T-helper 17 cell (primary cell): ENCODE measurements at regions not wholly inside any gene's neighbourhood (a gene's known extent, or its start where the extent isn't known, plus 50 kb on each side); places are given as distances from the start of the nearest gene placed in this dataset.

ENCODE experiments used
- ATAC-seq: fragments of 150-1000 bp; cut with Tn5 transposase; 2 replicates; pipeline ENCODE4 v1.10.0; 2021; ENCODE audit warnings: mild to moderate bottlenecking, moderate library complexity
- DNase-seq, 3 donors: peaks; one replicate each; pipeline versions ENCODE4 v3.0.0 to v3.0.0-alpha.2; 2020 to 2021
- H3K9me3 ChIP-seq: one replicate; pipeline ENCODE4 v1.7.0; 2013; ENCODE audit warnings: low read length, mild to moderate bottlenecking; ENCODE audit not compliant: control insufficient read depth, poor library complexity, severe bottlenecking
- H3K27ac Mint-ChIP-seq: one replicate; pipeline ENCODE4 v1.8.0; 2022; ENCODE audit warnings: mild to moderate bottlenecking, moderate library complexity, mixed read lengths
- H3K27me3 Mint-ChIP-seq: one replicate; pipeline ENCODE4 v1.8.0; 2022; ENCODE audit warnings: mixed read lengths
- H3K36me3 Mint-ChIP-seq: one replicate; pipeline ENCODE4 v1.8.0; 2022; ENCODE audit warnings: low read depth, mixed read lengths
- H3K4me1 Mint-ChIP-seq: one replicate; pipeline ENCODE4 v1.8.0; 2022; ENCODE audit warnings: mild to moderate bottlenecking, mixed read lengths
- H3K4me3 Mint-ChIP-seq: one replicate; pipeline ENCODE4 v1.8.0; 2022; ENCODE audit warnings: mild to moderate bottlenecking, moderate library complexity, mixed read lengths

DNA sequence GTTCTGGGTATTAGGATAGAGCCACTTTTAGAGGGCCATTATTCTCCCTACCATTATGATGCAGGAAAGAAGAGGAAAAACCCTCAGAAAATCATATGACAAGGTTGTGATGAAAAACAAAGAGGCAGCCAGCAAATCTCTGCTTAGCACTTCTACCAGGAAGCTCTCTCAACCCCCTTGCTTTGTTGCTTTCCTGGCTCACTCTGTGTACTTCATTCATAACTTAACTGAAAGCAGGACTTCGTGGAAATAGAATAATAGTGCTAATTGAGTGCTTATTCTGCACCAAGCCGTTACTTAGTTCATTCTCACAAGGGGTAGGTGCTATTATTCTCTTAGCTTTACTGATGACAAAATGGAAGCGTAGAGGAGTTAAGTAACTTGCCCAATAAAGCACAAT is 354.1 kb downstream of the HRH4 start:
- no peak for ATAC-seq
- Mint-ChIP-seq H3K4me1 (no peaks in the 10 kb centered on the region), H3K27me3 (peaks cover 4% of the 10 kb centered on the region), H3K36me3 (no peaks in the 10 kb centered on the region), H3K4me3 (no peak overlapping the region), H3K27ac (no peak overlapping the region)
- H3K9me3 ChIP-seq = no peaks in the 10 kb centered on the region
- DNase-seq = no peak

DNA sequence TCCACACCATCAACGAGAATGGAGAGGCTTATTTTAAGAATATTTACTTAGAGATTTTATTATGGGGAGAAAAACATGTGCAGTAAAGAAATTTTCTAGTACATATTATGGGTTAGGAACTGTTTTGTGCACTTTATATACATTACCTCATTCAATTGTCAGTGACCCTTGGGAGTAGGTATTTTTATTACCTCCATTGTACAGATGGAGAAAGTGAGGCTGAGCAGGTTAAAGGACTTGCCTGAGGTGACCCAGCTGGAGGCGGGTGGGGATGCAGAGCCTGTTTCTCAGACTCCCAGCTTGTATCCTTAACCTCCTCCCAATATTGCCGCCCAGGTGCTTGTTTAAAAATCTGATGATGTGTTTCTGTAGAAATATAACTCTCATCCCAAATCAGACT is 356.7 kb downstream of the HRH4 start:
- no peak for DNase-seq
- no peaks in the 10 kb centered on the region for H3K4me1 Mint-ChIP-seq
- no peak overlapping the region for H3K4me3 Mint-ChIP-seq
- no peaks in the 10 kb centered on the region for H3K9me3 ChIP-seq
- H3K36me3 Mint-ChIP-seq = no peaks in the 10 kb centered on the region
- H3K27me3 Mint-ChIP-seq = peaks cover 12% of the 10 kb centered on the region
- no peak for ATAC-seq
- H3K27ac Mint-ChIP-seq = no peak overlapping the region

DNA sequence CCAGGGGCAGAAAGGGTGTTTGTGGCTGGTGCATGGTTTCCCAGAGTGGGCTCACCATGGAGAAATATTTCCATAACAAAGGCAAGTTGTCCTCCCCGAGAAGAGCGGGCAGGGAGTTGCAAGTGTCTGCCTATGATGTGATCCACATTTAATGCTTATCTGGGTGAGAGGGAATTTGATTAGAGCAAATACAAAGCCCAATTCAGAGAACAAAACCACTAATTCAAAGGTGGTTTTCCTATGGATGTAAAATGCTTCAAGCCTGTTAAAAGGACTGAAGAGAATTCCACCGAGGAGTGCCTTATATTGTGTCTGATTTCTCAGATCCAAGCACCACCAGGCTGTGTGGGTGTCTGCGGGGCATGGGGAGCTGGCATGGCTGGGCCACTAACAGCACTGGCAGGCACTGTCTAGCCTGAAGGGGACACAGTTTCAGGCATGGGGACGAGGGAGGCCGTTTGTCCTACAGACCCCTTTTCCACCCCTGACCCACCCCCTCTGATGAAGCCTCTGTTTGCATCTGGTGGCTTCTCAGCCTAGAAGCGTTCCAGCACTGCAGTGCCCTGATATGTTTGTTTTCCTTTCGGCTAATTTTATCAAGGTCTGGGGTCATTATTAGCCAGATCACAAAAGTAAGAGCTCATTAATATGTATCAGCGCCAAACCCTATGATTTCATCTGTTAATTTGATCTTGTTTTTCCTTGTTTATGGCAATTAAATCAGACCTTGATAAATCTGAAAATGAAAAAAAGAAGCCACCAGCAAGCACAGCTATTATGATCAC is 357.3 kb downstream of the HRH4 start:
- H3K4me3 Mint-ChIP-seq = no peak overlapping the region
- ATAC-seq (no peak), DNase-seq (no peak)
- H3K9me3 ChIP-seq = no peaks in the 10 kb centered on the region
- no peak overlapping the region for H3K27ac Mint-ChIP-seq
- no peaks in the 10 kb centered on the region for H3K36me3 Mint-ChIP-seq
- H3K27me3 Mint-ChIP-seq = peaks cover 12% of the 10 kb centered on the region
- H3K4me1 Mint-ChIP-seq = no peaks in the 10 kb centered on the region

DNA sequence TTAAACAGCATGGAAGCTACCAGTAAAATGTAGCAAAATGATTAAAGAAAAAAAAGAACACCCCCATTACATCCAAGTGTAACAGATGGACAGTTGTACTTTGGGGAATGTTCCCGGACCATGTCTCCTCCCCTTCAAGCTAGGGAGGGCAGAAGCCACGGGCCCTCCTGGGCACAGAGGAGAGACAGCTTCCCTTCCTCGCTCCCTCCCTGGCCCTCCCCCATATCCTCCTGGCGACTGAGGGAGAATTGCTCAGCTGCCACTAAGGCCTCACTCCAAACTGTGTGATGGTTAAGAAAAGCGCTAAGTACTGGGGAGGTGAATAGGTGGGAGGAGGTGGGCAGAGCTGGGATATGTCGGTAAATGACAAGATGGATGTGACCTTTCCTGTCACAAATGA is 358.0 kb downstream of the HRH4 start:
- H3K27me3 Mint-ChIP-seq = peaks cover 12% of the 10 kb centered on the region
- no peak overlapping the region for H3K27ac Mint-ChIP-seq
- no peak for ATAC-seq

DNA sequence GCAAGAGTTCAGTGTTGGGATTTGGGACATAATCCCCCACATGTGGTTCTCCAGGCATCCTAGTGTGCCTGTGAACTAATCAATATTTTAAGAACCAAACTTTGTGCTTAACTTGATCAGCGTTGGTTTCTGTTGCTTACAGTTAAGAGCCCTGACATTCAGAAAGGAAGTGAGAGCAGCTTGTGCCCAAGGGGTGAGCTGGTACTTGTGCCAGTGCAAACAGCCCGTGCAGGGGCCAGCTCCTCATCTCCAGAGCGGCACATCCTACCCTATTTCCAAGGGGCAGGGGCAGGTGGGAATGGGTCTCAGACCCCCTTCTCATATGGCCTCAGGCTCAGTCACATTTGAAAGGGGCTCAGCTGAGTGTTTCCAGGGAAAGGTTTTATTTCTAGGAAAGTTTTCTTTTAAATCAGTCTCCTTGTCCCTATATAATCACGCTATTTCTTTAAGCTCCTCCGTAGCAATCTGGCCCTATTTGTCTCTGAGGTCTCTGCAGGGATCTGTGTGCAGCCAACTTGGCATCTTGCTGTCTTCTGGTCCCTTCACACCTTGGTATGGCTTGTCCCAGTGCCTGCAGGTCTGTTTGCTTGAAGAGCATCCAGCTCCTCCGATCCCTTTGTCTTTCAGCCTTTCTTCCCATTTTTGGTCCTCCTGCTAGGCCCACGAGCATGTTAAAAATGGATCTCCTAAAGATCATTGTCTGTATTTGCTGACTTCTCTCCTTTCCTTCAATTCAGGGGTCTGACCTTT is 358.9 kb downstream of the HRH4 start:
- H3K4me3 Mint-ChIP-seq = no peak overlapping the region
- H3K36me3 Mint-ChIP-seq = no peaks in the 10 kb centered on the region
- ATAC-seq (no peak), DNase-seq (no peak)
- no peaks in the 10 kb centered on the region for H3K9me3 ChIP-seq
- peaks cover 12% of the 10 kb centered on the region for H3K27me3 Mint-ChIP-seq
- H3K4me1 Mint-ChIP-seq = no peaks in the 10 kb centered on the region
- no peak overlapping the region for H3K27ac Mint-ChIP-seq

More for the DNA sequence above, 358.0 kb downstream of the HRH4 start:
- Mint-ChIP-seq H3K4me1 (no peaks in the 10 kb centered on the region), H3K36me3 (no peaks in the 10 kb centered on the region), H3K4me3 (no peak overlapping the region)
- H3K9me3 ChIP-seq = no peaks in the 10 kb centered on the region
- DNase-seq = no peak

DNA sequence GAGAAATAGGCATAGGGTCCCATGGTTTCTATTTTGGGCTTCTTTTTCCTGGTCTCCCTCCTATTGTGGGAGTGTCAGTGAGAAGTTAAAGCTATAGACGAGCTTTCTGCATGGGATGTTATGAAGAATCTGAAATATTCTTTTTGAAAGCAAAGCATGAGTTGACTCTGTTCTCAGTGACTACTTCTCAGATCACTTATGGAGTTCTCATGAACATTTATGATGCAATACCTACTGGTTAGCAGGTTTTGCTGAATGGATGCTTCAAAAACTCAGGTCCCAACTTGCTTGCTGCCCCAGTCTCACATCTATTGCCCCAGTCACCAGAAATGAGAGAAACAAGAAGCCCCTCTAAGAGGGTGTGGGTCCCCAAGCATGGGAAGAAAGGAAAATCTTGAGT is 365.0 kb downstream of the HRH4 start:
- DNase-seq (no peak), ATAC-seq (no peak)
- Mint-ChIP-seq H3K4me3 (no peak overlapping the region), H3K27ac (no peak overlapping the region), H3K36me3 (peaks cover 3% of the 10 kb centered on the region), H3K27me3 (peaks cover 25% of the 10 kb centered on the region), H3K4me1 (no peaks in the 10 kb centered on the region)
- no peaks in the 10 kb centered on the region for H3K9me3 ChIP-seq

DNA sequence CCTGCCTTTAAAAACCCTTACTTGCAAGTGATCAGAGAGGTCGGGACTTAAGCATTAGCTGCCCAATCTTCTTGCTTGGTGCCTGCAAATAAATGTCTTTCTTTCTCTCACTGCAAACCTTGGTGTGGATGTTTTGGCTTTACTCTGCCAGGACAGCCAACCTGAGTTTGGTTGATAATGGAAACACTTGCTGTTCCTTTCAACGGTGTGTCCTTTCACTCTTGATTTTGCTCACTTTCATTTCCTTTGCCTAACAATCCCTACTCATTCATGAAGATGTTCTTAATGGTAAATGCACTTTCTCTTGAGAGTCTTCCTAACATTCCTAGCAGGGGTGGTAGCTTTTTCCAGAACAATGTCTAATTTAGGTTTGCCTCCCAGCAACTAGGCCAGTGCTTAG is 366.2 kb downstream of the HRH4 start:
- peaks cover 26% of the 10 kb centered on the region for H3K27me3 Mint-ChIP-seq
- H3K4me3 Mint-ChIP-seq = no peak overlapping the region
- H3K36me3 Mint-ChIP-seq = peaks cover 3% of the 10 kb centered on the region
- DNase-seq (no peak), ATAC-seq (no peak)
- H3K9me3 ChIP-seq = no peaks in the 10 kb centered on the region
- H3K4me1 Mint-ChIP-seq = no peaks in the 10 kb centered on the region
- no peak overlapping the region for H3K27ac Mint-ChIP-seq

DNA sequence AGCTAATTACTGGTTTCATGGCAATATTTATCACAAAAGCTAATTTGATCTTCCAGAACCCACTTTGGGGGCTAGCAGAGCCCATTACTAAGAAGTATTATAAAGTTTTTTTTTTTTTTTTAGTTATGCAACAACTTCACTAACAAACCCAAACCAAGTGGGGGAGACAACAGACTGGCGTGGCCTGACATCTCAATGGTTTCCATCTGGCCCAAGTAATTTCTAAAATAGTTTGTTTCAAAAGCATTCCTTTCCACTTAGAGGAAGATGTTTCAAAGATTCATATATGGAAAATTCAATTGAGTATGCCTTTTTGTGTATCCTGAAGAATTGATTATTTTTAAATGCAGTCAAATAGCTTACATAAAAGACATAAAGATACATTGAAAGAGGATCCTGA is 367.1 kb downstream of the HRH4 start:
- H3K4me1 Mint-ChIP-seq = no peaks in the 10 kb centered on the region
- ATAC-seq = no peak
- DNase-seq = no peak
- no peak overlapping the region for H3K27ac Mint-ChIP-seq
- H3K4me3 Mint-ChIP-seq = no peak overlapping the region
- H3K36me3 Mint-ChIP-seq = peaks cover 3% of the 10 kb centered on the region
- peaks cover 34% of the 10 kb centered on the region for H3K27me3 Mint-ChIP-seq
- H3K9me3 ChIP-seq = no peaks in the 10 kb centered on the region

DNA sequence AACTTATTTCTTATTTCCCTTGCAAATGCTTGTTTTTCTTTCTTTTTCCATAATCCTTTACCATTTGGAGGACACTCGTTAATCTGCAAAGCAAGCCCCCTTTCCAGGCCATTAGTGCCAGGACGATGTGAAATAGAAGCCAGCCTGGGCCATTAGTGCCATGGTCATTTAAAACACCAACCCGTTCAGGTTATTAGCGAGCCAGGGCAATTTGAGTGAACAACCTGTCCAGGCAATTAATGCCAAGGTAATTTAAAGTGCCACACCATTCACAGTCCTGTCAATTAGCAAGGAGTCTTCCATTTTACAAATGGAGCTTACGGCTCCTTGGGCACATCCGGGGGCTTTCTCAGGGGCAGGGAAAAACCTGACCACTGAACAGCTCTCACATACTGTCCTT is 370.6 kb downstream of the HRH4 start:
- DNase-seq (no peak), ATAC-seq (no peak)
- H3K4me3 Mint-ChIP-seq = no peak overlapping the region
- peaks cover 63% of the 10 kb centered on the region for H3K27me3 Mint-ChIP-seq
- no peaks in the 10 kb centered on the region for H3K4me1 Mint-ChIP-seq
- no peak overlapping the region for H3K27ac Mint-ChIP-seq
- H3K9me3 ChIP-seq = no peaks in the 10 kb centered on the region
- peaks cover 3% of the 10 kb centered on the region for H3K36me3 Mint-ChIP-seq

DNA sequence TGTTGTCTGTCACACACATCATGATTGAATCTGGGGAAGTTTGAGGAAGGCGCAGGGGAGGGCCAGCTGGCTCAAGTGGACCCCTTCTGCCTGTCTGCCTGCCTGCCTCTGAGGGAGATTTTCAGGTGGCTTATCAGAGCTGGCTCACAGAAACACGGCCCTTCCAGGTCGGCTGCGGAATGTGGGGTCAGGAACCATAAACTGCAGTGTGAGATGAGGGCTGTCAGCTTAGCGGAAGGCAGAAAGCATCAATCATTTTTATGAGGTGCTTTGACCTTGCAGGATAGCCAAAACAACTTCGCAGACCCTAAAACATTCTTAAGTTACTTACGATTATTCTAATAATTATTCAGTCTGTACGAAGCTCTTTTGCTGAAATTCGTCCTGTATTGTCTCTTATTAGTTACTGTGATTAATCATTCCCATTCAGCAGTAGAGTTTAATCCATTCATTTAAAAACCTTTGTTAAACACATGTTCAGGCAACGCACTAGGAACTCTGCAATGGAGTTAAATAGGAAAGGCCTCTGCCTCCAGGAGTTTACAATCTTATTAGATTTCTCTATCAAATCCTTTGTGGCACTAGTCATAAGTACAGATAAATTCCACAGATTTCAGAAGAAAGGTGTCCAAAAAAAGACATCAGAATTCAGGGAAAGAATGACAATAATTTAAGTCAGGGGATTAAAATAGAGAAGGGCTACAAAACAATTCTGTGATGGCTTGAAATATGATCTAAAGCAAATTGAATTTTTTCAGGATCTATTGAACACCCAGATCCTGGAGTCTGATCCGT is 371.6 kb downstream of the HRH4 start:
- DNase-seq = no peak
- no peaks in the 10 kb centered on the region for H3K4me1 Mint-ChIP-seq
- H3K27ac Mint-ChIP-seq = no peak overlapping the region
- no peak for ATAC-seq
- peaks cover 63% of the 10 kb centered on the region for H3K27me3 Mint-ChIP-seq
- H3K36me3 Mint-ChIP-seq = no peaks in the 10 kb centered on the region
- no peak overlapping the region for H3K4me3 Mint-ChIP-seq
- no peaks in the 10 kb centered on the region for H3K9me3 ChIP-seq

DNA sequence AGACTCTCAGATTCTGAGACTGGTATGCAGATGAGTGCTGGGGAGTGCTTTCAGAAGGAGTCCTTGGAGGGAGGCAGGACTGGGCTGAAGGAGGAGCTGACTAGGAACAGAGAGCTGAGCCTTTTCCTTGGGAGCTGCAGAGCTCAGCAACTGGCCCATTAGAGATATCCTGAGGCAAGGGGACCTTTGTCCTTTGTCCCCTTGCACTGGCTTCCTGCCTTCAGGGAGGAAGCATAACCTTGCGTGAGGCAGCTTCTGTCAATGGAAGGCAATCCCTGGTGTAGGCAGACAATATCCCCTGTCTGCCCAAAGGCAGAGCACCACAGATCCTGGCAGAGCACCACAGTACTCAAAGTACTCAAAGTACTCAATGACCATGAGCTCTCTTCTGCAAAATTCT is 375.3 kb downstream of the HRH4 start:
- peaks cover 40% of the 10 kb centered on the region for H3K27me3 Mint-ChIP-seq
- no peak overlapping the region for H3K27ac Mint-ChIP-seq
- no peaks in the 10 kb centered on the region for H3K9me3 ChIP-seq
- H3K4me1 Mint-ChIP-seq = no peaks in the 10 kb centered on the region
- H3K36me3 Mint-ChIP-seq = no peaks in the 10 kb centered on the region
- H3K4me3 Mint-ChIP-seq = no peak overlapping the region
- DNase-seq (no peak), ATAC-seq (no peak)

DNA sequence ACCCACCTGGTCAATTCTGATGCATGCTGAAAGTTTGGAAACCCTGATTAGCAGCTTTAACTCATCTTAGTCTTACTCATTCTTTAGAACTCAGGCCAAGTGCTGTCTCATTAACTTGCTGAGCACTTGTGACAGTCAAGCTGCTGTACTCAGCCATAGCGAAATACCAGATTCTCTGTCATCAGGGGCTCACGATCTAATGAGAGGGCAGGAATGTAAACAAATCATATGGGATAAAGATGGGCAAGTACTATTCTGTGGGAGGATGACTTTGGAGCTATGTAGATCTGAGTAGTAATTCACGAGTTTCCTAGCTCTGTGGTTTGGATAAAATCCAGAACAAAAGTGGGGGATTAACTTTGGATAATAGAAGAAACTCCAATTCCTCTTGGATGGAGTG is 376.6 kb downstream of the HRH4 start:
- no peak overlapping the region for H3K27ac Mint-ChIP-seq
- ATAC-seq (no peak), DNase-seq (no peak)
- H3K27me3 Mint-ChIP-seq = peaks cover 38% of the 10 kb centered on the region
- H3K36me3 Mint-ChIP-seq = no peaks in the 10 kb centered on the region
- H3K9me3 ChIP-seq = no peaks in the 10 kb centered on the region
- H3K4me1 Mint-ChIP-seq = no peaks in the 10 kb centered on the region
- no peak overlapping the region for H3K4me3 Mint-ChIP-seq

DNA sequence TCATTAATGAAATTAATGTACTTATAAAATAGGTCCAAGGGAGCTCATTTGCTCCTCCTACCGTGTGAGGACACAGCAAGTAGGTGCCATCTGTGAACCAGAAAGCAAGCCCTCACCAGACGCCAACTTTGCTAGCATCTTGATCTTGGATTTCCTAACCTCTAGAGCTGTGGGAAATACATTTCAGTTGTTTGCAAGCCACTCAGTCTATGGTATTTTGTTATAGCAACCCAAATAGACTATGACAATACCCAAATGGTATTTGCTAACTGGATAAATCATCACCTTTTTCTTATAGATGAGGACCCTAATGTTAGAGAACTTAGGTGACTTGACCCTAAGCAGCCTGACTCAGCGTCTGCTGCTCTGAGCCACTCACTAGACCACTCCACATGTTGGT is 379.6 kb downstream of the HRH4 start:
- Mint-ChIP-seq H3K4me1 (no peaks in the 10 kb centered on the region), H3K36me3 (no peaks in the 10 kb centered on the region), H3K4me3 (no peak overlapping the region), H3K27ac (no peak overlapping the region), H3K27me3 (peaks cover 9% of the 10 kb centered on the region)
- H3K9me3 ChIP-seq = no peaks in the 10 kb centered on the region
- no peak for DNase-seq
- no peak for ATAC-seq
